ENCODE measurements at regions not wholly inside any gene's neighbourhood (a gene's known extent, or its start where the extent isn't known, plus 50 kb on each side); places are given as distances from the start of the nearest gene placed in this dataset.

DNA sequence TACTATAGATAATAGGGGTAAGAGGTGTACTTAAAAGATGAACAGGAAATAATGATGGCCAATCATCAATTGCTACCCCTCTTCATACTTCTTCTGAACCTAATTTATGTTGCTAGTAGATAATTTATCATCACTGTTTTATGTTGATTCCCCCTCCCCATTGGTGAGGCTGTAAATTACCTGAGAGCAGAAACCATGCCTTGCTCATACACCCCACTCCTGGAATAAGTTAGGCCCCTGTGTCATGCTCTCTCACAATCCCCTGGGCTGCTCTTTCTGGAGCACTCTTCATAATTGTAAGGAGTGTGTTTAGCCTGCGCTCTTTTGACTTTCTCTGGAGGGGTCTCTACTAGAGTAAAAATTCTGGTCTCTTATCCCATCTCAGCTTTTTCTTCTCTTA lies 180.7 kb downstream of the PAH start:
- TF ChIP-seq, protein P1, sequence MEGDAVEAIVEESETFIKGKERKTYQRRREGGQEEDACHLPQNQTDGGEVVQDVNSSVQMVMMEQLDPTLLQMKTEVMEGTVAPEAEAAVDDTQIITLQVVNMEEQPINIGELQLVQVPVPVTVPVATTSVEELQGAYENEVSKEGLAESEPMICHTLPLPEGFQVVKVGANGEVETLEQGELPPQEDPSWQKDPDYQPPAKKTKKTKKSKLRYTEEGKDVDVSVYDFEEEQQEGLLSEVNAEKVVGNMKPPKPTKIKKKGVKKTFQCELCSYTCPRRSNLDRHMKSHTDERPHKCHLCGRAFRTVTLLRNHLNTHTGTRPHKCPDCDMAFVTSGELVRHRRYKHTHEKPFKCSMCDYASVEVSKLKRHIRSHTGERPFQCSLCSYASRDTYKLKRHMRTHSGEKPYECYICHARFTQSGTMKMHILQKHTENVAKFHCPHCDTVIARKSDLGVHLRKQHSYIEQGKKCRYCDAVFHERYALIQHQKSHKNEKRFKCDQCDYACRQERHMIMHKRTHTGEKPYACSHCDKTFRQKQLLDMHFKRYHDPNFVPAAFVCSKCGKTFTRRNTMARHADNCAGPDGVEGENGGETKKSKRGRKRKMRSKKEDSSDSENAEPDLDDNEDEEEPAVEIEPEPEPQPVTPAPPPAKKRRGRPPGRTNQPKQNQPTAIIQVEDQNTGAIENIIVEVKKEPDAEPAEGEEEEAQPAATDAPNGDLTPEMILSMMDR (IDR thresholded peaks at IDR 0.05; ENCODE audit: poor library complexity) = no peak
- TF ChIP-seq EZH2 (IDR thresholded peaks at IDR 0.05; ENCODE audit: borderline replicate concordance) = no peak
- TF ChIP-seq EZH2phosphoT487 (IDR thresholded peaks at IDR 0.05; ENCODE audit: low read depth, severe bottlenecking, unreplicated experiment) = no peak

Measured in hepatocyte (in vitro differentiated cells).